Spleen (tissue), 11 donors: ENCODE measurements at regions not wholly inside any gene's neighbourhood (a gene's known extent, or its start where the extent isn't known, plus 50 kb on each side); places are given as distances from the start of the nearest gene placed in this dataset.

ENCODE experiments used
- DNase-seq: peaks from one replicate; pipeline ENCODE4 v3.0.0-alpha.2; 2020
- H3K27ac ChIP-seq, 8 donors: fragments of 200-600 bp; sonication (generic) in 7 of 8; 1 replicate in 4 of 8; 2 replicates in 4 of 8; pipeline versions ENCODE4 v1.5.0 to v1.8.0; 2016 to 2021; ENCODE audit warnings: inconsistent platforms in 4 of 8, mild to moderate bottlenecking in 4 of 8, moderate library complexity in 1 of 8
- H3K27me3 ChIP-seq, 7 donors: fragments of 200-600 bp; sonication (generic) in 6 of 7; replicated peaks in 1 of 7; 1 replicate in 4 of 7; 2 replicates in 3 of 7; pipeline versions ENCODE4 v1.5.0 to v1.8.0; 2016 to 2021; ENCODE audit warnings: inconsistent platforms in 3 of 7, mild to moderate bottlenecking in 1 of 7
- H3K36me3 ChIP-seq, 6 donors: fragments of 200-600 bp; sonication (generic) in 5 of 6; 1 replicate in 4 of 6; 2 replicates in 2 of 6; pipeline versions ENCODE4 v1.5.0 to v1.8.0; 2016 to 2021; ENCODE audit warnings: inconsistent platforms in 2 of 6
- H3K4me1 ChIP-seq, 6 donors: fragments of 200-600 bp; sonication (generic) in 5 of 6; 1 replicate in 3 of 6; 2 replicates in 3 of 6; pipeline versions ENCODE4 v1.5.0 to v1.8.0; 2016 to 2021; ENCODE audit warnings: inconsistent platforms in 3 of 6
- H3K4me3 ChIP-seq, 8 donors: fragments of 200-600 bp; sonication (generic) in 7 of 8; 1 replicate in 4 of 8; 2 replicates in 4 of 8; pipeline versions ENCODE4 v1.5.0 to v1.8.0; 2016 to 2021; ENCODE audit warnings: inconsistent platforms in 4 of 8, mild to moderate bottlenecking in 4 of 8, moderate library complexity in 2 of 8
- H3K9me3 ChIP-seq, 8 donors: fragments of 200-600 bp; sonication (generic) in 7 of 8; 1 replicate in 4 of 8; 2 replicates in 4 of 8; pipeline versions ENCODE4 v1.5.0 to v1.8.0; 2016 to 2021; ENCODE audit warnings: inconsistent platforms in 4 of 8
- CTCF ChIP-seq, 11 experiments: fragments of 200-600 bp in 7 of 11; fragments of 450-650 bp in 4 of 11; sonication (generic) in 4 of 11; IDR thresholded peaks in 8 of 11; conservative IDR thresholded peaks in 3 of 11; 1 replicate in 7 of 11; 2 replicates in 4 of 11; pipeline versions ENCODE4 v1.4.0 to v1.8.0; 2016 to 2021; ENCODE audit warnings: antibody characterized with exemption in 11 of 11, inconsistent platforms in 4 of 11, mild to moderate bottlenecking in 1 of 11
- POLR2A ChIP-seq, 3 donors: fragments of 450-650 bp; IDR thresholded peaks; one replicate each; pipeline ENCODE4 v1.5.1; 2017; ENCODE audit warnings: antibody characterized with exemption in 3 of 3, mild to moderate bottlenecking in 1 of 3
- POLR2AphosphoS5 ChIP-seq, 3 donors: sonication (generic); formaldehyde crosslinking; IDR thresholded peaks; one replicate each; pipeline ENCODE4 v1.5.1; 2017; ENCODE audit warnings: antibody characterized with exemption in 3 of 3
- WGBS, 5 donors: extraction: QIAGEN DNeasy Blood & Tissue Kit in 3 of 5; methylation state at CpG; one replicate each; pipeline versions ENCODE4 v1.1.5 to v1.1.7; 2013 to 2018; 5-methylcytosine and 5-hydroxymethylcytosine counted together
- intact Hi-C: fragments of 100-400 bp; cut with DNase I; formaldehyde crosslinking; loops from one replicate; pipeline ENCODE4 v1.15.0; 2023; ENCODE audit warnings: low total_unique reads
- donor health status: healthy with polysubstance abuse.
- donor health status: DM: no; HTN: no; CAD: no; lungs with moderate emphysema.
- donor health status: DM: no; HTN: no; CAD: no.
- donor health status: Bipolar disorder and iron deficiency.
- donor health status: healthy.
- donor health status: DM: no; HTN: no; CAD: no.
- donor health status: DM: yes; HTN: yes; CAD: no.

DNA sequence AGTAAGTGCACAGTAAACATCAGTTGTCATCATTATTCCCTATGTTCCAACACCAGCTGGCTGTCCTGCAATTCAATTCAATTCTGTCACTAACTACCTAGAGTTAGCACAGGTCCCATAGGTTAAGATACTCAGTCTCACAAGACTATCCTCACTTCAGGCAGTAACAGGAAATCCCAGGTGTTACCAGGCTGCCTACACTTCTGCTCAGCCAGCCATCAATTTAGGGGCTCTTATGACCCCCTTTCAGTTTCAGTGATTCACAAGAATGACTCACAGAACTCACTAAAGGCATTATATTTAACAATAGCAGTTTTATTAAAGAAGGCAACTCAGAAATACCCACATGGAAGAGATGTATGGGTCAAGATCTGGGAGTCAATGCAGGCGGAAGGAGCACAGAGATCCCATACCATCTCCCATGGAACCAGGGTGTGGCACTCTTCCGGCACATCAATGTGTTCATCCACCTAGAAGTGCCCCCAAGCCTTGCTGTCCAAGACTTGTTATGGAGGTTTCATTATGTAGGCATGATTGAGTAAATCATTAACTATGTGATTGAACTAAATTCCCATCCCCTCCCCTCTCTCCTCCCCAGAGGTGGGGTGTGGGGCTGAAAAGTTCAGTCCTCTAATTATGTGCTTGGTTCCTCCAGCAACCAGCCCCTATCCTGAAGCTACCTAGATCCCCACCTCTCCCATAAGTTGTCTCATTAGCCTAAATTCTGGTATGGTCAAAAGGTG lies 120.8 kb upstream of the WSCD2 start:
- no peak overlapping the region for H3K4me3 ChIP-seq
- no peaks in the 10 kb centered on the region for H3K9me3 ChIP-seq
- DNase-seq, result no peak
- H3K27me3 ChIP-seq, result peaks cover 0 to 39% (median 0%) of the 10 kb centered on the region in 7 donors
- WGBS, 5 donors, result 81 to 98% (median 91%) methylated on average over 2 of the region's 2 CpGs
- intact Hi-C loops, result no loop called here
- no peak overlapping the region for H3K27ac ChIP-seq
- no peaks in the 10 kb centered on the region for H3K36me3 ChIP-seq
- no peak for TF ChIP-seq POLR2A (IDR thresholded peaks at IDR 0.05)
- no peak for TF ChIP-seq CTCF (IDR thresholded peaks at IDR 0.05 in 8 of 11, conservative IDR thresholded peaks at IDR 0.05 in 3 of 11)
- TF ChIP-seq POLR2AphosphoS5 (IDR thresholded peaks at IDR 0.05), result no peak
- no peaks in the 10 kb centered on the region for H3K4me1 ChIP-seq

DNA sequence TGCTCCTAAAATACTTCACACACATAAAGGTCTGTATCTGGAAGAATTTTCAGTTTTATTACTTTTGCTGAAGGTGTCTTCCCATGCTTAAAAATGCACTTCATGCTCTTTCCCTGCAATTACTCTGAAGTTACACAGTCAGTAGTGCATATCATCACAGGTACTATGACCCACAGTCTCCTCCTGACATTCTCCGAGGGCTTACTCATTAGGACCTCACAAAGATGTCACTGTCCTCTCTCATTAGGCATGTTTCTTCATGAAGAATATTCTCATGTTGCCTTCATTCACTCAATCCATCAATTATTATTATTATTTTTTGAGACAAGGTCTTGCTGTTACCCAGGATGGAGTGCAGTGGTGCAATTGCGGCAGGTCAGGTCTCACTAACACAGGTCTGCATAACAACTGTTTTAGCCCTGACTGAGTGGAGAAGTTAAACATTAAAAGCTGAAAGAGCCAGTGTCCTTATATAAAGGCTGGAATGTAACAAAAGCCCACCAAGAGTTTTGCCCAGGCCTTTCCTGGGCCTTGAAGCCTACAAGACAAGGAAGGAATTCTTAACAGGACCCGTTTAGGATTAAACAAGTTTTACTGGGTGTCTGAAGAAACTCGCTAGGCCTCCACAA lies 119.5 kb upstream of the WSCD2 start:
- TF ChIP-seq POLR2AphosphoS5 (IDR thresholded peaks at IDR 0.05) (no peak), CTCF (IDR thresholded peaks at IDR 0.05 in 8 of 11, conservative IDR thresholded peaks at IDR 0.05 in 3 of 11) (no peak), POLR2A (IDR thresholded peaks at IDR 0.05) (no peak)
- intact Hi-C loops, result no loop called here
- WGBS, 5 donors, result 56 to 82% (median 61%) methylated on average over 4 of the region's 4 CpGs

GRCh38 chr12:108016022-108016564 lies 113.0 kb upstream of the WSCD2 start:
- Histone ChIP-seq H3K27ac (no peak overlapping the region), H3K9me3 (no peaks in the 10 kb centered on the region), H3K27me3 (peaks cover 0 to 16% (median 0%) of the 10 kb centered on the region in 7 donors), H3K4me1 (no peaks in the 10 kb centered on the region), H3K36me3 (no peaks in the 10 kb centered on the region), H3K4me3 (no peak overlapping the region)
- intact Hi-C loops, result no loop called here
- no peak for DNase-seq
- 76 to 93% (median 88%) methylated on average over 4 of the region's 4 CpGs for WGBS, 5 donors
- TF ChIP-seq POLR2AphosphoS5 (IDR thresholded peaks at IDR 0.05) (no peak), POLR2A (IDR thresholded peaks at IDR 0.05) (no peak), CTCF (IDR thresholded peaks at IDR 0.05 in 8 of 11, conservative IDR thresholded peaks at IDR 0.05 in 3 of 11) (no peak)

More for the DNA sequence above, 119.5 kb upstream of the WSCD2 start:
- no peaks in the 10 kb centered on the region for H3K4me1 ChIP-seq
- no peak for DNase-seq
- H3K27me3 ChIP-seq, result peaks cover 0 to 33% (median 0%) of the 10 kb centered on the region in 7 donors
- H3K36me3 ChIP-seq, result no peaks in the 10 kb centered on the region
- no peak overlapping the region for H3K4me3 ChIP-seq
- no peaks in the 10 kb centered on the region for H3K9me3 ChIP-seq
- no peak overlapping the region for H3K27ac ChIP-seq

DNA sequence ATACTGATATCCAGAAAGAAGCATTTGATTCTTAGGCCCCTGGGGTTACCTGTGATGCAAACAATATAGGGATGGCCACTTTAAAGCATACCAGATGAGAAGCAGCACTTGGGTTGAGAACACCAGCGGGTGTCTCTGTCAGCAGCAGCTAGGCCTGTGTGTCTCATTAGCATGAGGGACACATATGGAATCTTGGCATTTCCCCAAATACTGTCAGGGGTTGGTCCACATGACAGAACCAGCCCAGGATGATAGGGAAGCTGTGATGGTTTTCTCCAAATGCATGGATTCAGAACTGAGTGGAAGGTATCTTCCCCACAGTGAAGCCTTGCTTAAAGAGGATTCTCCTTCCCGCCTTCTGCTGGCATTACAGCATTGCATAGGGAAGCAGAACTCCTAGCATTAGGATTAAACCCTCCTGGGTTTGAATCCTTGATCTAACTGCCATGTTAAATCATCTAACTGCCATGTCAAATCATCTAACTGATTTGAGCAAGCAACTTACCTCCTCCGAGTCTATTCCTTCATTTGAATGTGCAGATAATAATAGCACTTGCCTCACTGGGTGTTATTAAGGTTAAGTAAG lies 111.5 kb upstream of the WSCD2 start:
- no peak overlapping the region for H3K4me3 ChIP-seq
- peaks cover 0 to 16% (median 0%) of the 10 kb centered on the region in 7 donors for H3K27me3 ChIP-seq
- H3K36me3 ChIP-seq, result no peaks in the 10 kb centered on the region
- DNase-seq, result no peak
- 64 to 77% (median 75%) methylated on average over 3 of the region's 3 CpGs for WGBS, 5 donors
- H3K27ac ChIP-seq, result no peak overlapping the region
- H3K4me1 ChIP-seq, result no peaks in the 10 kb centered on the region
- intact Hi-C loops, result no loop called here
- H3K9me3 ChIP-seq, result no peaks in the 10 kb centered on the region
- TF ChIP-seq CTCF (IDR thresholded peaks at IDR 0.05 in 8 of 11, conservative IDR thresholded peaks at IDR 0.05 in 3 of 11) (no peak), POLR2AphosphoS5 (IDR thresholded peaks at IDR 0.05) (no peak), POLR2A (IDR thresholded peaks at IDR 0.05) (no peak)
